Caco-2 (cell line): ENCODE measurements at regions not wholly inside any gene's neighbourhood (a gene's known extent, or its start where the extent isn't known, plus 50 kb on each side); places are given as distances from the start of the nearest gene placed in this dataset.
A peak's percentile ranks its signal among the peaks of the same experiment; 100 is the strongest.

Source experiments
- BruUV-seq: library from RNA; stranded (reverse); fragments of 400-500 nt; replicated peaks from 2 replicates; lab custom pipeline; 2021; lab: Mats Ljungman, UMichigan
- CTCF ChIA-PET: fragments of 300-600 bp; sonication (Branson Sonifier 250); formaldehyde crosslinking; loops from one replicate; lab custom pipeline; 2022; ENCODE audit warnings: antibody characterized with exemption; lab: Charles Lee
- POLR2A ChIA-PET: fragments of 300-600 bp; sonication (Branson Sonifier 250); formaldehyde crosslinking; loops from one replicate; lab custom pipeline; 2022; ENCODE audit warnings: antibody characterized with exemption; lab: Charles Lee
- DNase-seq, 2 experiments: peaks; one replicate each; pipeline versions ENCODE4 v3.0.0 to v3.0.0-alpha.2; 2020 to 2022
- H3K27me3 ChIP-seq: replicated peaks from 2 replicates; pipeline ENCODE4 v1.6.0; 2011; ENCODE audit warnings: low read length; ENCODE audit not compliant: control insufficient read depth, insufficient read depth
- H3K36me3 ChIP-seq: 2 replicates; pipeline ENCODE4 v1.5.1; 2011; ENCODE audit warnings: low read length; ENCODE audit not compliant: control insufficient read depth, insufficient read depth
- H3K4me1 ChIP-seq: fragments of 250-450 bp; sonication (Bioruptor Pico); 2 replicates; pipeline ENCODE4 v1.5.1; 2020; ENCODE audit warnings: mild to moderate bottlenecking
- H3K4me3 ChIP-seq: 2 replicates; pipeline ENCODE4 v1.5.1; 2011; ENCODE audit warnings: low read depth, mild to moderate bottlenecking, control low read depth, low read length
- H3K9me3 ChIP-seq: fragments of 250-450 bp; sonication (Bioruptor Pico); 2 replicates; pipeline ENCODE4 v1.5.1; 2020; ENCODE audit warnings: mild to moderate bottlenecking, moderate library complexity
- H3K27ac Mint-ChIP-seq: one replicate; pipeline ENCODE4 v1.8.0; 2022; ENCODE audit warnings: mixed read lengths; ENCODE audit not compliant: unreplicated experiment
- H3K27me3 Mint-ChIP-seq: one replicate; pipeline ENCODE4 v1.8.0; 2022; ENCODE audit warnings: mixed read lengths; ENCODE audit not compliant: insufficient read depth, unreplicated experiment
- H3K36me3 Mint-ChIP-seq: one replicate; pipeline ENCODE4 v1.8.0; 2022; ENCODE audit warnings: mild to moderate bottlenecking, mixed read lengths; ENCODE audit not compliant: insufficient read depth, unreplicated experiment
- H3K4me1 Mint-ChIP-seq: one replicate; pipeline ENCODE4 v1.8.0; 2022; ENCODE audit warnings: low read depth, mixed read lengths; ENCODE audit not compliant: unreplicated experiment
- H3K4me3 Mint-ChIP-seq: one replicate; pipeline ENCODE4 v1.8.0; 2022; ENCODE audit warnings: mild to moderate bottlenecking, moderate library complexity, mixed read lengths; ENCODE audit not compliant: unreplicated experiment
- H3K9me3 Mint-ChIP-seq: one replicate; pipeline ENCODE4 v1.8.0; 2022; ENCODE audit warnings: mixed read lengths; ENCODE audit not compliant: unreplicated experiment
- CTCF ChIP-seq, 2 experiments: fragments of 200-600 bp in 1 of 2; IDR thresholded peaks; 1 replicate in 1 of 2; 2 replicates in 1 of 2; pipeline versions ENCODE4 v1.5.1 to v1.8.0; 2011 to 2022; ENCODE audit warnings: antibody characterized with exemption in 1 of 2, control low read depth in 1 of 2, inconsistent platforms in 1 of 2, low read depth in 1 of 2, low read length in 1 of 2, mild to moderate bottlenecking in 1 of 2, moderate library complexity in 1 of 2; ENCODE audit not compliant: insufficient read depth in 1 of 2, severe bottlenecking in 1 of 2, unreplicated experiment in 1 of 2
- intact Hi-C: fragments of 100-400 bp; cut with micrococcal nuclease; formaldehyde crosslinking; loops from one replicate; pipeline ENCODE4 v1.10.0; 2022; ENCODE audit not compliant: unreplicated experiment

DNA sequence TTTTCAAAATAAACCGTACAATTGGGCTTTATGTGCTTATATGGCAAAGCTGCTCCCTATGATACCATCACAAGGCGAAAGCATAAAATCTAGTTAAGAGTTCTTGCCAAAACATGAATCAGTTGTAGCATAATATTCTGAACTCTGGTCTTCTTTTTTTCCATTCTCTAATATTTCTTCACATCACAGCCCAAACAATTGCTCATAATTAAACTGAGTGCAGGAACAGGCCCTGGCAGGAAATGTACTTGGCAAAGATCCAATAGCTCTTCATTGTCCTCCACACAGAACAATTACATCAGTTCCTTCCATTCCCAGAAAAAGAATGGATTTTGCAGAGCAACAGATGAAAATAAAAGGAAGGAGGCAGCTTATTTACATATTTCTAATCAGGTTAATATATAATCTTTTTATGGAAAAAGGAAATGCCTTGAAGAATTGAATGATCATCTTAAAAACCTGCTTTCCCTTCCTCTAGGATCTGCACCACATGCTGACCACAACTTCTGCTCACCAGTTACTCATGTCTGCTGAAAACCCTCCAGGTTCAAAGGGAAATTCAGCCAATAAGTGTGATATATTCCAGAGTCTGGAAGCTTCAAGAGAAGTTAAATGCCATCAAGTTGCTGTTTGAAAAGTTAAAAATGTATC is 123.3 kb upstream of the COL21A1 start:
- no peaks in the 10 kb centered on the region for H3K9me3 ChIP-seq
- no peaks in the 10 kb centered on the region for H3K27me3 ChIP-seq
- H3K4me1 ChIP-seq, result peaks cover 31% of the 10 kb centered on the region
- BruUV-seq, result no TSS peak
- CTCF ChIA-PET, result interaction anchor here (0.8 to 2.8 kb wide), 8 partner anchors 10 to 224 kb away, joined by 3 to 27 read pairs (median 6); no protein-coding TSS in a partner anchor
- H3K4me3 ChIP-seq, result no peak overlapping the region
- Mint-ChIP-seq H3K4me3 (peak overlapping the region; percentile 69), H3K27ac (no peak overlapping the region), H3K27me3 (no peaks in the 10 kb centered on the region), H3K9me3 (no peaks in the 10 kb centered on the region), H3K4me1 (peaks cover 33% of the 10 kb centered on the region), H3K36me3 (no peaks in the 10 kb centered on the region)
- DNase-seq, result no peak
- TF ChIP-seq CTCF (IDR thresholded peaks at IDR 0.05; ENCODE audit: insufficient read depth in 1 of 2, low read depth in 1 of 2, low read length in 1 of 2, severe bottlenecking in 1 of 2, unreplicated experiment in 1 of 2), result no peak
- intact Hi-C loops, result loop anchor here (1.0 to 5.0 kb wide), 7 partner anchors 48 to 223 kb away; no protein-coding TSS in a partner anchor
- H3K36me3 ChIP-seq, result no peaks in the 10 kb centered on the region
- POLR2A ChIA-PET, result interaction anchor here (1.0 kb wide), 1 partner anchor 172 kb away, joined by 4 read pairs; no protein-coding TSS in a partner anchor

DNA sequence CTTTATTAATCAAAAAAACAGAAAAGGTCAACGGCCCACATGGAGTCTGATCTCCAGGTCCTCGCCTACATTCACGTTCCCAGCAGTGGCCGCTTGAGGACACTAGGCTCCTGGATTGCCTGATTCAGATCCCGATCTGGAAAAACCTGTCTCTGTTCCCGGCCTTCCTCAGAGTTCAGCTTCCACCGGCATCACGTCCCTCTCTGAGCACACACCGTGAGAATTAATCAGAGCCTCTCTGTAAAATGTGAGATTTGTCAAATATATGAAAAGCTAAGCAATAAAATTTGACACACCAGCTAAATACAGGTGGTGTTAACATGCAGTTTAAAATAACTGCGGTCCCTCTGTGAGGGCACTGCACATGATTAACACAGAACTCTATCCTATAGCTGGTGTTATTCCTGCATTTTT is 122.8 kb upstream of the COL21A1 start:
- no peaks in the 10 kb centered on the region for H3K9me3 ChIP-seq
- H3K4me3 Mint-ChIP-seq, result peak overlapping the region; percentile 69
- H3K36me3 ChIP-seq, result no peaks in the 10 kb centered on the region
- intact Hi-C loops, result loop anchor here (1.0 to 5.0 kb wide), 7 partner anchors 48 to 223 kb away; no protein-coding TSS in a partner anchor
- peaks cover 31% of the 10 kb centered on the region for H3K4me1 ChIP-seq
- peak; percentile 79 to 81 for DNase-seq
- H3K9me3 Mint-ChIP-seq, result no peaks in the 10 kb centered on the region
- TF ChIP-seq CTCF (IDR thresholded peaks at IDR 0.05; ENCODE audit: insufficient read depth in 1 of 2, low read depth in 1 of 2, low read length in 1 of 2, severe bottlenecking in 1 of 2, unreplicated experiment in 1 of 2), result peak; percentile 76 to 96
- CTCF ChIA-PET, result interaction anchor here (0.8 to 2.8 kb wide), 8 partner anchors 10 to 225 kb away, joined by 3 to 27 read pairs (median 6); no protein-coding TSS in a partner anchor
- no TSS peak for BruUV-seq
- POLR2A ChIA-PET, result interaction anchor here (0.6 to 1.0 kb wide), 2 partner anchors 172 to 173 kb away, joined by 3 to 4 read pairs; no protein-coding TSS in a partner anchor
- peaks cover 35% of the 10 kb centered on the region for H3K4me1 Mint-ChIP-seq
- H3K27me3 Mint-ChIP-seq, result no peaks in the 10 kb centered on the region
- H3K4me3 ChIP-seq, result no peak overlapping the region
- H3K27me3 ChIP-seq, result no peaks in the 10 kb centered on the region
- no peaks in the 10 kb centered on the region for H3K36me3 Mint-ChIP-seq
- H3K27ac Mint-ChIP-seq, result no peak overlapping the region

- no peak overlapping the region for H3K4me3 ChIP-seq
- H3K4me3 Mint-ChIP-seq, result no peak overlapping the region
- peaks cover 44% of the 10 kb centered on the region for H3K4me1 Mint-ChIP-seq
- H3K36me3 Mint-ChIP-seq, result no peaks in the 10 kb centered on the region
- intact Hi-C loops, result no loop called here
- no peak for TF ChIP-seq CTCF (IDR thresholded peaks at IDR 0.05; ENCODE audit: insufficient read depth in 1 of 2, low read depth in 1 of 2, low read length in 1 of 2, severe bottlenecking in 1 of 2, unreplicated experiment in 1 of 2)
- no peaks in the 10 kb centered on the region for H3K27me3 ChIP-seq
- CTCF ChIA-PET, result interaction anchor here (2.8 kb wide), 1 partner anchor 174 kb away, joined by 27 read pairs; no protein-coding TSS in a partner anchor
- no peak for DNase-seq
- peaks cover 31% of the 10 kb centered on the region for H3K4me1 ChIP-seq
- no peak overlapping the region for H3K27ac Mint-ChIP-seq
- H3K36me3 ChIP-seq, result no peaks in the 10 kb centered on the region
- POLR2A ChIA-PET, result no interaction called here
- H3K9me3 ChIP-seq, result no peaks in the 10 kb centered on the region
- no peaks in the 10 kb centered on the region for H3K9me3 Mint-ChIP-seq
- H3K27me3 Mint-ChIP-seq, result no peaks in the 10 kb centered on the region
- no TSS peak for BruUV-seq
Measured at GRCh38 chr6:56368491-56368890, 121.1 kb upstream of the COL21A1 start.
